SU-DHL-6 (cell line): ENCODE measurements at regions not wholly inside any gene's neighbourhood (a gene's known extent, or its start where the extent isn't known, plus 50 kb on each side); places are given as distances from the start of the nearest gene placed in this dataset.

Experiments
- H2AFZ ChIP-seq: fragments of 200-600 bp; sonication (generic); 2 replicates; pipeline ENCODE4 v1.6.1; 2014; ENCODE audit warnings: low read depth, mild to moderate bottlenecking, moderate library complexity, mixed read lengths, antibody characterized with exemption, low read length; ENCODE audit not compliant: severe bottlenecking
- H3F3A ChIP-seq: fragments of 200-600 bp; shearing (Covaris generic); 2 replicates; pipeline ENCODE4 v1.6.0; 2016; ENCODE audit warnings: antibody characterized with exemption, mild to moderate bottlenecking; ENCODE audit not compliant: insufficient read depth
- H3K27ac ChIP-seq: fragments of 200-600 bp; sonication (generic); 2 replicates; pipeline ENCODE4 v1.5.1; 2016; ENCODE audit warnings: low read depth, mild to moderate bottlenecking, low read length, moderate library complexity, mixed read lengths
- H3K27me3 ChIP-seq: fragments of 200-600 bp; sonication (generic), shearing (Covaris generic); 2 replicates; pipeline ENCODE4 v1.6.0; 2014; ENCODE audit warnings: mild to moderate bottlenecking, low read length
- H3K36me3 ChIP-seq: fragments of 200-600 bp; sonication (generic); 2 replicates; pipeline ENCODE4 v1.6.1; 2014; ENCODE audit warnings: mild to moderate bottlenecking, low read length, mixed read lengths
- H3K4me2 ChIP-seq: fragments of 300-600, 200-600 bp; shearing (Covaris generic), sonication (generic); 2 replicates; pipeline ENCODE4 v1.6.0; 2014; ENCODE audit warnings: low read length, low read depth, mild to moderate bottlenecking; ENCODE audit not compliant: poor library complexity, severe bottlenecking
- H3K4me3 ChIP-seq: fragments of 200-600 bp; sonication (generic); 2 replicates; pipeline ENCODE4 v1.5.1; 2014; ENCODE audit warnings: antibody characterized with exemption, low read length, mild to moderate bottlenecking, mixed read lengths; ENCODE audit not compliant: insufficient read depth, poor library complexity, severe bottlenecking
- H3K79me2 ChIP-seq: fragments of 200-600 bp; sonication (generic); 2 replicates; pipeline ENCODE4 v1.6.1; 2014; ENCODE audit warnings: mild to moderate bottlenecking, low read length, moderate library complexity; ENCODE audit not compliant: insufficient read depth
- H3K9ac ChIP-seq: fragments of 200-600 bp; sonication (generic); 2 replicates; pipeline ENCODE4 v1.7.0; 2014; ENCODE audit warnings: mild to moderate bottlenecking, low read length
- H3K9me2 ChIP-seq: fragments of 200-600 bp; sonication (generic); replicated peaks from 2 replicates; pipeline ENCODE4 v1.6.1; 2014; ENCODE audit warnings: low read length; ENCODE audit not compliant: insufficient read depth
- H3K9me3 ChIP-seq: fragments of 200-600 bp; sonication (generic); 2 replicates; pipeline ENCODE4 v1.6.1; 2014; ENCODE audit warnings: low read length, mixed read lengths; ENCODE audit not compliant: insufficient read depth
- H4K20me1 ChIP-seq: fragments of 200-600 bp; sonication (generic); 2 replicates; pipeline ENCODE4 v1.6.1; 2014; ENCODE audit warnings: low read depth, mild to moderate bottlenecking, antibody characterized with exemption, low read length, moderate library complexity, mixed read lengths
- CTCF ChIP-seq: fragments of 200-600 bp; sonication (generic); IDR thresholded peaks from one replicate; pipeline ENCODE4 v1.5.1; 2017; ENCODE audit warnings: antibody characterized with exemption, mild to moderate bottlenecking, low read length, moderate library complexity; ENCODE audit not compliant: insufficient read depth, poor library complexity, severe bottlenecking
- EZH2phosphoT487 ChIP-seq: fragments of 200-600 bp; sonication (generic), shearing (Covaris generic); conservative IDR thresholded peaks from 2 replicates; pipeline ENCODE4 v1.6.1; 2018; ENCODE audit warnings: mild to moderate bottlenecking, antibody characterized with exemption, low read length, moderate library complexity, mixed read lengths

GRCh38 chr15:29334544-29334943 is 64.9 kb upstream of the NSMCE3 start:
- Histone ChIP-seq H3K79me2 (no peaks in the 10 kb centered on the region), H3F3A (no peaks in the 10 kb centered on the region), H2AFZ (no peak overlapping the region), H3K9me3 (no peaks in the 10 kb centered on the region), H3K4me3 (no peak overlapping the region), H3K27me3 (no peaks in the 10 kb centered on the region), H3K4me2 (no peak overlapping the region), H3K36me3 (no peaks in the 10 kb centered on the region), H3K9ac (no peak overlapping the region), H4K20me1 (no peaks in the 10 kb centered on the region), H3K27ac (no peak overlapping the region), H3K9me2 (no peaks in the 10 kb centered on the region)
- TF ChIP-seq CTCF = no peak
- TF ChIP-seq EZH2phosphoT487 = no peak

GRCh38 chr15:29333261-29333660 is 63.6 kb upstream of the NSMCE3 start:
- Histone ChIP-seq H3K27me3 (no peaks in the 10 kb centered on the region), H3K4me3 (no peak overlapping the region), H2AFZ (no peak overlapping the region), H3K79me2 (no peaks in the 10 kb centered on the region), H3K27ac (no peak overlapping the region), H4K20me1 (no peaks in the 10 kb centered on the region), H3K36me3 (no peaks in the 10 kb centered on the region), H3K9ac (no peak overlapping the region), H3K4me2 (no peak overlapping the region), H3K9me3 (no peaks in the 10 kb centered on the region), H3F3A (no peaks in the 10 kb centered on the region), H3K9me2 (no peaks in the 10 kb centered on the region)
- TF ChIP-seq EZH2phosphoT487 (no peak), CTCF (no peak)

- Histone ChIP-seq H3K4me2 (no peak overlapping the region), H3K9me2 (no peaks in the 10 kb centered on the region), H3K9ac (no peak overlapping the region), H2AFZ (no peak overlapping the region), H4K20me1 (no peaks in the 10 kb centered on the region), H3K27me3 (no peaks in the 10 kb centered on the region), H3K79me2 (no peaks in the 10 kb centered on the region), H3K27ac (no peak overlapping the region), H3K36me3 (no peaks in the 10 kb centered on the region), H3K9me3 (no peaks in the 10 kb centered on the region), H3K4me3 (no peak overlapping the region), H3F3A (no peaks in the 10 kb centered on the region)
- TF ChIP-seq CTCF (no peak), EZH2phosphoT487 (no peak)
Measured at GRCh38 chr15:29331669-29332068, 62.0 kb upstream of the NSMCE3 start.

- Histone ChIP-seq H3K9me2 (no peaks in the 10 kb centered on the region), H4K20me1 (no peaks in the 10 kb centered on the region), H3K79me2 (no peaks in the 10 kb centered on the region), H3K27me3 (no peaks in the 10 kb centered on the region), H3F3A (no peaks in the 10 kb centered on the region), H3K4me3 (no peak overlapping the region), H3K9me3 (no peaks in the 10 kb centered on the region), H3K36me3 (no peaks in the 10 kb centered on the region), H3K9ac (no peak overlapping the region), H3K4me2 (no peak overlapping the region), H2AFZ (no peak overlapping the region), H3K27ac (no peak overlapping the region)
- TF ChIP-seq EZH2phosphoT487 (no peak), CTCF (no peak)
Measured at GRCh38 chr15:29331071-29331470, 61.4 kb upstream of the NSMCE3 start.
